ENCODE measurements at regions not wholly inside any gene's neighbourhood (a gene's known extent, or its start where the extent isn't known, plus 50 kb on each side); places are given as distances from the start of the nearest gene placed in this dataset.

GRCh38 chr3:99145031-99145430 lies 243.5 kb upstream of the DCBLD2 start:
- DNase-seq (ENCODE audit: low read depth), result no peak
- no peak overlapping the region for H3K4me3 ChIP-seq (ENCODE audit: low read depth, low read length)
- TF ChIP-seq, protein P1, sequence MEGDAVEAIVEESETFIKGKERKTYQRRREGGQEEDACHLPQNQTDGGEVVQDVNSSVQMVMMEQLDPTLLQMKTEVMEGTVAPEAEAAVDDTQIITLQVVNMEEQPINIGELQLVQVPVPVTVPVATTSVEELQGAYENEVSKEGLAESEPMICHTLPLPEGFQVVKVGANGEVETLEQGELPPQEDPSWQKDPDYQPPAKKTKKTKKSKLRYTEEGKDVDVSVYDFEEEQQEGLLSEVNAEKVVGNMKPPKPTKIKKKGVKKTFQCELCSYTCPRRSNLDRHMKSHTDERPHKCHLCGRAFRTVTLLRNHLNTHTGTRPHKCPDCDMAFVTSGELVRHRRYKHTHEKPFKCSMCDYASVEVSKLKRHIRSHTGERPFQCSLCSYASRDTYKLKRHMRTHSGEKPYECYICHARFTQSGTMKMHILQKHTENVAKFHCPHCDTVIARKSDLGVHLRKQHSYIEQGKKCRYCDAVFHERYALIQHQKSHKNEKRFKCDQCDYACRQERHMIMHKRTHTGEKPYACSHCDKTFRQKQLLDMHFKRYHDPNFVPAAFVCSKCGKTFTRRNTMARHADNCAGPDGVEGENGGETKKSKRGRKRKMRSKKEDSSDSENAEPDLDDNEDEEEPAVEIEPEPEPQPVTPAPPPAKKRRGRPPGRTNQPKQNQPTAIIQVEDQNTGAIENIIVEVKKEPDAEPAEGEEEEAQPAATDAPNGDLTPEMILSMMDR (IDR thresholded peaks at IDR 0.05; ENCODE audit: control insufficient read depth, extremely low read depth, insufficient read depth), result no peak

GRCh38 chr3:99143493-99143892 lies 242.0 kb upstream of the DCBLD2 start:
- H3K4me3 ChIP-seq (ENCODE audit: low read depth, low read length), result no peak overlapping the region
- TF ChIP-seq, protein P1 (IDR thresholded peaks at IDR 0.05; ENCODE audit: control insufficient read depth, extremely low read depth, insufficient read depth), result no peak
- DNase-seq (ENCODE audit: low read depth), result no peak

DNA sequence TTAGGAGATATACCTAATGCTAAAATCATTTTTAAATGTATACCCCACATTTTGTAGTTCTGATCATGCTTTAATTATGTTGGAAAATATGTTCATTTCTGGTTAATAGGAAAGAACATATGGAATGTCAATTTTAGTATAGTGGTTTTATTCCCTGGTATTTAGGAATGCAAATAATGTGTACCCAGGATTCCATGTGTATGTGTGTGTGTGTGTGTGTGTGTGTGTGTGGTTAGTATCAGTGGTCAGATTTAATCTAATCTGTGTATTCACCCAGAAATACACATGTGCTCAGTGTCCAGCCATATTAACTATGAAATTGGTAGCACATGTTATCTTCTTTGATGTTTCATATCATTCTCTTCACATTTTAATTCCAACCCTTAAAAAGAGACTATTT lies 233.5 kb upstream of the DCBLD2 start:
- H3K4me3 ChIP-seq (ENCODE audit: low read depth, low read length), result no peak overlapping the region
- DNase-seq (ENCODE audit: low read depth), result no peak
- TF ChIP-seq, protein P1 (IDR thresholded peaks at IDR 0.05; ENCODE audit: control insufficient read depth, extremely low read depth, insufficient read depth), result no peak

DNA sequence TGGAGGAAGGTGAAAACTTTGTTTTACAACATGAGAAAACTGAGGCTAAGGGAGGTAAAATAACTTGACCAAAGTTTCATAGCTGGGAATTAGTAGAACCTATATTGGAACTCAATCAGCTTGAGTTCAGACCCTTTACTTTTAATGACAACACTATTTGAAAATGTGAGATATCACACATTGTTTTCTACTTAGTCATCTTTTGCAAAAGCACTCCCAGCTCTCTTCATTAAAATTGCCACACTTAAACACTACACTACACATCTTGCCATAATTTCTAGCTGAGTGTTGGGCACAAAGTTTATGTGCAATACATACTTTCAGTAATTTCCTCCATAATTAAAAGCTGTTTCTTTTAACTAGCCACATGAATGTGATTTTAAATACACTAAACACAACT lies 230.4 kb upstream of the DCBLD2 start:
- H3K4me3 ChIP-seq (ENCODE audit: low read depth, low read length), result no peak overlapping the region
- TF ChIP-seq, protein P1 (IDR thresholded peaks at IDR 0.05; ENCODE audit: control insufficient read depth, extremely low read depth, insufficient read depth), result no peak
- DNase-seq (ENCODE audit: low read depth), result no peak

DNA sequence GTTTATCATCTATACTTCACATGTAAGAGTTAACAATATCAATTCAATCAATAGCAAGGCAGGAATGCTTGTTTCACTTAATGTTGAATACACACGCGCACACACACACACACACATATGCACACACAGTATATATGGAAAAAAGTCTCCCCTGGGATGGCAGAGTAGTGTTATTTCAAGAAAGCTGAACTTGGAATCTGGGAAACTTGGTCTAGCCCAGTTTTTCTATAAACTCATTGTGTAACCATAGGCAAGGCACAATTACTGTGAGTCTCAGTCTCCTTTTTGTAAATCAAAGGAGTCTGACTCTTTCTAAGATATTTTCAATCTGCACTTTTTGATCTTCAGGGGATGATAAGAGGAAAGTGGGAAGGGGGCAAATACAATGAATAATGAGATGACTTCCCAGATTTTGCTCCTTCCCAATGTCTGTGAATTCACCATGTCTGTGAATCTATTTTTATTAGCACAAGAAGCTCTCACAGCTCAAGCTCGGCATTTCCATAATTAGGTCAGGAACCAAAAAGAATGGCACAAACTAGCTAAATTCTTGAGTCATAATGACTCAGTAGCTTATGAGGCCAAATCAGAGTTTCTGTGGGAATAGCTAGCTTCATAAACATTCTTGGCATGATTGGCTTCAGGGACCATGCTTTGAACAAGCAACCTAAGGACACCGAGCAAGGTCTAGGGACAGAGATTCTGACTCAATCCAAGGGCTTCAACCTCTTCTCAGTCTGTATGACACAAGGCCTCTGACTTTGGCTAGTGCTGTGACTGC lies 227.4 kb upstream of the DCBLD2 start:
- TF ChIP-seq, protein P1 (IDR thresholded peaks at IDR 0.05; ENCODE audit: control insufficient read depth, extremely low read depth, insufficient read depth), result no peak
- DNase-seq (ENCODE audit: low read depth), result no peak

DNA sequence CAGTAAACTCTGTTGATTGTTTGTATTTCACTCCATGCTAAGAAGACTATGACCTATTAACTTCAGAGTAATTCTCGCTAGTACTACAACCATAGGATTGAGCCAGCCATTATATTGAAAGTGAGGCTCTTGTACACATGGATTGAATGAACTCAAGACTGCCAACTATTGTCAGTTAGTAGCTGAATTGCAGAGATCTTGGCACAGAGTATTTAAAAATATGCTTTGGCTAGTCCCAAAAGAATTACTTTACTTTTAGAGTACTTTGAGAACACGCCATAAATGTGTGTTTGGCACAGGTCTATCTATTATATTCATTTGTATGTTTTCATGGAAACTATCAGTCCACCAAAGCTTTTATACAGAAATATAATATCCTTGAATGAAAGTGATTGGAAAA lies 226.7 kb upstream of the DCBLD2 start:
- H3K4me3 ChIP-seq (ENCODE audit: low read depth, low read length), result no peak overlapping the region
- TF ChIP-seq, protein P1 (IDR thresholded peaks at IDR 0.05; ENCODE audit: control insufficient read depth, extremely low read depth, insufficient read depth), result no peak
- no peak for DNase-seq (ENCODE audit: low read depth)

More for the DNA sequence above, 227.4 kb upstream of the DCBLD2 start:
- no peak overlapping the region for H3K4me3 ChIP-seq (ENCODE audit: low read depth, low read length)

- TF ChIP-seq, protein P1 (IDR thresholded peaks at IDR 0.05; ENCODE audit: control insufficient read depth, extremely low read depth, insufficient read depth), result no peak
- no peak overlapping the region for H3K4me3 ChIP-seq (ENCODE audit: low read depth, low read length)
- no peak for DNase-seq (ENCODE audit: low read depth)
Observed at GRCh38 chr3:99126316-99126715, 224.8 kb upstream of the DCBLD2 start.

Measured in LNCaP clone FGC (cell line).